ENCODE measurements at regions not wholly inside any gene's neighbourhood (a gene's known extent, or its start where the extent isn't known, plus 50 kb on each side); places are given as distances from the start of the nearest gene placed in this dataset.

GRCh38 chr12:114741940-114742339 is 58.0 kb upstream of the TBX3 start:
- ChIA-PET CTCF (no interaction called here), POLR2A (no interaction called here)
- no peak for DNase-seq (ENCODE audit: extremely low spot score)
- TF ChIP-seq FOXM1 (IDR thresholded peaks at IDR 0.05; ENCODE audit: borderline replicate concordance) (no peak), SP1 (IDR thresholded peaks at IDR 0.05) (no peak), ARNT (IDR thresholded peaks at IDR 0.05) (no peak), BHLHE40 (IDR thresholded peaks at IDR 0.05; ENCODE audit: borderline replicate concordance) (no peak), FOXA1 (IDR thresholded peaks at IDR 0.05) (no peak), NFRKB (IDR thresholded peaks at IDR 0.05) (no peak), FOXK2 (IDR thresholded peaks at IDR 0.05) (no peak), SUZ12 (IDR thresholded peaks at IDR 0.05) (no peak), CTBP1 (IDR thresholded peaks at IDR 0.05; ENCODE audit: borderline replicate concordance) (no peak), PKNOX1 (IDR thresholded peaks at IDR 0.05) (no peak), ELF4 (IDR thresholded peaks at IDR 0.05) (no peak), ZNF384 (IDR thresholded peaks at IDR 0.05) (no peak)

GRCh38 chr12:114740448-114740847 is 56.5 kb upstream of the TBX3 start:
- POLR2A ChIA-PET = interaction anchor here (1.1 kb wide), 1 partner anchor 56 kb away, joined by 4 read pairs; the partner anchor contains the start of gene TBX3

GRCh38 chr12:114738460-114739184 is 54.6 kb upstream of the TBX3 start:
- CTCF ChIA-PET = no interaction called here
- DNase-seq (ENCODE audit: extremely low spot score) = no peak
- no peak for TF ChIP-seq FOXM1 (IDR thresholded peaks at IDR 0.05; ENCODE audit: borderline replicate concordance)
- no peak for TF ChIP-seq TARDBP (IDR thresholded peaks at IDR 0.05)
- TF ChIP-seq ARNT (IDR thresholded peaks at IDR 0.05) = no peak
- TF ChIP-seq FOXK2 (IDR thresholded peaks at IDR 0.05) = no peak
- TF ChIP-seq BHLHE40 (IDR thresholded peaks at IDR 0.05; ENCODE audit: borderline replicate concordance) = no peak
- no peak for TF ChIP-seq ELF4 (IDR thresholded peaks at IDR 0.05)
- no peak for TF ChIP-seq L3MBTL2 (conservative IDR thresholded peaks at IDR 0.05)
- POLR2A ChIA-PET = no interaction called here

More at GRCh38 chr12:114740448-114740847, 56.5 kb upstream of the TBX3 start:
- CTCF ChIA-PET = interaction anchor here (0.5 kb wide), 1 partner anchor 760 kb away, joined by 4 read pairs; no protein-coding TSS in a partner anchor
- TF ChIP-seq FOXK2 (IDR thresholded peaks at IDR 0.05) = no peak
- no peak for TF ChIP-seq BHLHE40 (IDR thresholded peaks at IDR 0.05; ENCODE audit: borderline replicate concordance)
- no peak for TF ChIP-seq SUZ12 (IDR thresholded peaks at IDR 0.05)
- no peak for TF ChIP-seq PKNOX1 (IDR thresholded peaks at IDR 0.05)
- TF ChIP-seq SP1 (IDR thresholded peaks at IDR 0.05) = no peak
- TF ChIP-seq ARNT (IDR thresholded peaks at IDR 0.05) = no peak
- no peak for TF ChIP-seq FOXA1 (IDR thresholded peaks at IDR 0.05)
- no peak for TF ChIP-seq NFRKB (IDR thresholded peaks at IDR 0.05)
- no peak for TF ChIP-seq L3MBTL2 (conservative IDR thresholded peaks at IDR 0.05)
- no peak for TF ChIP-seq FOXM1 (IDR thresholded peaks at IDR 0.05; ENCODE audit: borderline replicate concordance)
- no peak for DNase-seq (ENCODE audit: extremely low spot score)

- ChIA-PET POLR2A (interaction anchor here (1.0 kb wide), 1 partner anchor 40 kb away, joined by 3 read pairs; no protein-coding TSS in a partner anchor), CTCF (no interaction called here)
- TF ChIP-seq ELF4 (IDR thresholded peaks at IDR 0.05) (no peak), BHLHE40 (IDR thresholded peaks at IDR 0.05; ENCODE audit: borderline replicate concordance) (no peak), SP1 (IDR thresholded peaks at IDR 0.05) (no peak), HDGF (IDR thresholded peaks at IDR 0.05; ENCODE audit: borderline replicate concordance) (no peak)
- DNase-seq (ENCODE audit: extremely low spot score) = no peak
These were observed 51.9 kb upstream of the TBX3 start for GRCh38 chr12:114735680-114736374.

- no peak for DNase-seq (ENCODE audit: extremely low spot score)
- TF ChIP-seq L3MBTL2 (conservative IDR thresholded peaks at IDR 0.05) = no peak
- no peak for TF ChIP-seq FOXA1 (IDR thresholded peaks at IDR 0.05)
- TF ChIP-seq SP1 (IDR thresholded peaks at IDR 0.05) = no peak
- no peak for TF ChIP-seq LEF1 (IDR thresholded peaks at IDR 0.05; ENCODE audit: borderline replicate concordance)
- no peak for TF ChIP-seq HDGF (IDR thresholded peaks at IDR 0.05; ENCODE audit: borderline replicate concordance)
- no peak for TF ChIP-seq FOXK2 (IDR thresholded peaks at IDR 0.05)
- no peak for TF ChIP-seq NFRKB (IDR thresholded peaks at IDR 0.05)
- POLR2A ChIA-PET = interaction anchor here (1.0 kb wide), 2 partner anchors 39 to 51 kb away, joined by 3 read pairs; partner anchors contain the start of gene TBX3
- CTCF ChIA-PET = no interaction called here
These were observed 51.0 kb upstream of the TBX3 start for GRCh38 chr12:114735011-114735410.

GRCh38 chr12:114733919-114734318 is 49.9 kb upstream of the TBX3 start:
- ChIA-PET CTCF (no interaction called here), POLR2A (interaction anchor here (1.0 kb wide), 1 partner anchor 50 kb away, joined by 3 read pairs; the partner anchor contains the start of gene TBX3)
- DNase-seq (ENCODE audit: extremely low spot score) = no peak
- TF ChIP-seq LEF1 (IDR thresholded peaks at IDR 0.05; ENCODE audit: borderline replicate concordance) (no peak), CTBP1 (IDR thresholded peaks at IDR 0.05; ENCODE audit: borderline replicate concordance) (no peak), ARNT (IDR thresholded peaks at IDR 0.05) (no peak), PKNOX1 (IDR thresholded peaks at IDR 0.05) (no peak), ZNF384 (IDR thresholded peaks at IDR 0.05) (no peak), TARDBP (IDR thresholded peaks at IDR 0.05) (no peak), SP1 (IDR thresholded peaks at IDR 0.05) (no peak), FOXK2 (IDR thresholded peaks at IDR 0.05) (no peak)
